Suppressor macrophage treated with lipopolysaccharide for 4 hours (primary cell): ENCODE measurements at regions not wholly inside any gene's neighbourhood (a gene's known extent, or its start where the extent isn't known, plus 50 kb on each side); places are given as distances from the start of the nearest gene placed in this dataset.

ENCODE experiments used
- DNase-seq: peaks from one replicate; pipeline ENCODE4 v3.0.0-alpha.2; 2020

- no peak for DNase-seq
Measured at GRCh38 chr11:29025001-29025400, 916.8 kb downstream of the METTL15 start.

GRCh38 chr11:29024386-29024785 is 916.2 kb downstream of the METTL15 start:
- DNase-seq, result no peak

- DNase-seq, result no peak
Measured at GRCh38 chr11:29023761-29024160, 915.6 kb downstream of the METTL15 start.

GRCh38 chr11:29022676-29023075 is 914.5 kb downstream of the METTL15 start:
- no peak for DNase-seq

GRCh38 chr11:29019960-29020683 is 911.9 kb downstream of the METTL15 start:
- no peak for DNase-seq

GRCh38 chr11:29018631-29019030 is 910.4 kb downstream of the METTL15 start:
- DNase-seq, result no peak

GRCh38 chr11:29017941-29018340 is 909.8 kb downstream of the METTL15 start:
- DNase-seq, result no peak

GRCh38 chr11:29012507-29012906 is 904.3 kb downstream of the METTL15 start:
- no peak for DNase-seq

GRCh38 chr11:29009426-29009825 is 901.2 kb downstream of the METTL15 start:
- no peak for DNase-seq

- DNase-seq, result no peak
Measured at GRCh38 chr11:29008481-29008880, 900.3 kb downstream of the METTL15 start.

GRCh38 chr11:29006668-29007067 is 898.5 kb downstream of the METTL15 start:
- no peak for DNase-seq

- DNase-seq, result no peak
Measured at GRCh38 chr11:29005401-29005980, 897.3 kb downstream of the METTL15 start.

- no peak for DNase-seq
Measured at GRCh38 chr11:29002816-29003215, 894.6 kb downstream of the METTL15 start.

- no peak for DNase-seq
Measured at GRCh38 chr11:28999620-29000019, 891.4 kb downstream of the METTL15 start.

- no peak for DNase-seq
Measured at GRCh38 chr11:28992996-28993395, 884.8 kb downstream of the METTL15 start.

GRCh38 chr11:28984231-28984630 is 876.0 kb downstream of the METTL15 start:
- DNase-seq, result no peak

GRCh38 chr11:28983780-28984179 is 875.6 kb downstream of the METTL15 start:
- no peak for DNase-seq

- DNase-seq, result no peak
Measured at GRCh38 chr11:28981381-28981780, 873.2 kb downstream of the METTL15 start.

- no peak for DNase-seq
Measured at GRCh38 chr11:28976801-28977145, 868.6 kb downstream of the METTL15 start.

- DNase-seq, result no peak
Measured at GRCh38 chr11:28976012-28976800, 868.0 kb downstream of the METTL15 start.

- no peak for DNase-seq
Measured at GRCh38 chr11:28969832-28970231, 861.6 kb downstream of the METTL15 start.

GRCh38 chr11:28966951-28967350 is 858.8 kb downstream of the METTL15 start:
- DNase-seq, result no peak

GRCh38 chr11:28965819-28966218 is 857.6 kb downstream of the METTL15 start:
- DNase-seq, result no peak

- no peak for DNase-seq
Measured at GRCh38 chr11:28964811-28965210, 856.6 kb downstream of the METTL15 start.
